PC-3 (cell line): ENCODE measurements at regions not wholly inside any gene's neighbourhood (a gene's known extent, or its start where the extent isn't known, plus 50 kb on each side); places are given as distances from the start of the nearest gene placed in this dataset.

Experiments used
- ATAC-seq: fragments of 200-7000 bp; cut with Tn5 transposase; 2 replicates; pipeline ENCODE4 v1.9.1; 2020; ENCODE audit warnings: mild to moderate bottlenecking, moderate library complexity
- BruUV-seq: library from RNA; stranded (reverse); fragments of 400-500 nt; replicated peaks from 2 replicates; lab custom pipeline; 2021; lab: Mats Ljungman, UMichigan
- CTCF ChIA-PET: fragments of 300-600 bp; sonication (Branson Sonifier 250); formaldehyde crosslinking; loops from one replicate; lab custom pipeline; 2022; ENCODE audit warnings: antibody characterized with exemption; lab: Charles Lee
- POLR2A ChIA-PET: fragments of 300-600 bp; sonication (Branson Sonifier 250); formaldehyde crosslinking; loops from one replicate; lab custom pipeline; 2022; ENCODE audit warnings: antibody characterized with exemption; ENCODE audit not compliant: unreplicated experiment; lab: Charles Lee
- DNase-seq: peaks from one replicate; pipeline ENCODE4 v3.0.0-alpha.2; 2015
- H2AFZ ChIP-seq: fragments of 300-600 bp; sonication (generic); 2 replicates; pipeline ENCODE4 v1.6.0; 2016; ENCODE audit warnings: antibody characterized with exemption, low read length
- H3F3A ChIP-seq: fragments of 300-600 bp; sonication (generic); one replicate; pipeline ENCODE4 v1.6.0; 2017; ENCODE audit warnings: antibody characterized with exemption, low read length, control low read depth, mild to moderate bottlenecking; ENCODE audit not compliant: unreplicated experiment
- H3K27ac ChIP-seq: fragments of 300-600 bp; sonication (generic); 2 replicates; pipeline ENCODE4 v1.5.1; 2016; ENCODE audit warnings: mild to moderate bottlenecking, low read length
- H3K27me3 ChIP-seq: fragments of 300-600 bp; sonication (generic); 2 replicates; pipeline ENCODE4 v1.6.1; 2016; ENCODE audit warnings: low read length, mixed read lengths
- H3K36me3 ChIP-seq: fragments of 300-600 bp; sonication (generic); 2 replicates; pipeline ENCODE4 v1.6.1; 2016; ENCODE audit warnings: low read depth, mixed run types, low read length, mixed read lengths
- H3K4me1 ChIP-seq: fragments of 300-600 bp; sonication (generic); 2 replicates; pipeline ENCODE4 v1.5.1; 2016; ENCODE audit warnings: low read length; ENCODE audit not compliant: insufficient read depth
- H3K4me2 ChIP-seq: fragments of 300-600 bp; sonication (generic); 2 replicates; pipeline ENCODE4 v1.6.0; 2016; ENCODE audit warnings: low read length
- H3K4me3 ChIP-seq: fragments of 300-600 bp; sonication (generic); 2 replicates; pipeline ENCODE4 v1.5.1; 2016; ENCODE audit warnings: mild to moderate bottlenecking, low read length, mixed read lengths
- H3K79me2 ChIP-seq: fragments of 300-600 bp; sonication (generic); 2 replicates; pipeline ENCODE4 v1.6.1; 2017; ENCODE audit warnings: low read length, mixed read lengths
- H3K9ac ChIP-seq: fragments of 300-600 bp; sonication (generic); 2 replicates; pipeline ENCODE4 v1.6.0; 2016; ENCODE audit warnings: mild to moderate bottlenecking, low read length
- H3K9me2 ChIP-seq: fragments of 300-600 bp; sonication (generic); replicated peaks from 2 replicates; pipeline ENCODE4 v1.6.1; 2016; ENCODE audit warnings: mixed run types, low read length, mixed read lengths
- H3K9me3 ChIP-seq: fragments of 300-600 bp; sonication (generic); 2 replicates; pipeline ENCODE4 v1.6.1; 2016; ENCODE audit warnings: low read length, mixed read lengths
- H4K20me1 ChIP-seq: fragments of 300-600 bp; sonication (generic); 2 replicates; pipeline ENCODE4 v1.6.1; 2016; ENCODE audit warnings: low read length, mixed read lengths
- CTCF ChIP-seq: fragments of 300-600 bp; sonication (generic); conservative IDR thresholded peaks from 2 replicates; pipeline ENCODE4 v1.5.1; 2017; ENCODE audit warnings: antibody characterized with exemption, low read depth, mild to moderate bottlenecking, low read length
- EZH2 ChIP-seq: fragments of 300-600 bp; sonication (generic); IDR thresholded peaks from one replicate; pipeline ENCODE4 v1.6.1; 2017; ENCODE audit warnings: antibody characterized with exemption, mild to moderate bottlenecking, low read length; ENCODE audit not compliant: unreplicated experiment
- EZH2phosphoT487 ChIP-seq: fragments of 300-600 bp; sonication (generic); IDR thresholded peaks from 2 replicates; pipeline ENCODE4 v1.6.1; 2018; ENCODE audit warnings: mild to moderate bottlenecking, antibody characterized with exemption, low read length, borderline replicate concordance
- intact Hi-C: fragments of 100-400 bp; cut with micrococcal nuclease; formaldehyde crosslinking; loops from 2 replicates; pipeline ENCODE4 v1.9.0; 2023

DNA sequence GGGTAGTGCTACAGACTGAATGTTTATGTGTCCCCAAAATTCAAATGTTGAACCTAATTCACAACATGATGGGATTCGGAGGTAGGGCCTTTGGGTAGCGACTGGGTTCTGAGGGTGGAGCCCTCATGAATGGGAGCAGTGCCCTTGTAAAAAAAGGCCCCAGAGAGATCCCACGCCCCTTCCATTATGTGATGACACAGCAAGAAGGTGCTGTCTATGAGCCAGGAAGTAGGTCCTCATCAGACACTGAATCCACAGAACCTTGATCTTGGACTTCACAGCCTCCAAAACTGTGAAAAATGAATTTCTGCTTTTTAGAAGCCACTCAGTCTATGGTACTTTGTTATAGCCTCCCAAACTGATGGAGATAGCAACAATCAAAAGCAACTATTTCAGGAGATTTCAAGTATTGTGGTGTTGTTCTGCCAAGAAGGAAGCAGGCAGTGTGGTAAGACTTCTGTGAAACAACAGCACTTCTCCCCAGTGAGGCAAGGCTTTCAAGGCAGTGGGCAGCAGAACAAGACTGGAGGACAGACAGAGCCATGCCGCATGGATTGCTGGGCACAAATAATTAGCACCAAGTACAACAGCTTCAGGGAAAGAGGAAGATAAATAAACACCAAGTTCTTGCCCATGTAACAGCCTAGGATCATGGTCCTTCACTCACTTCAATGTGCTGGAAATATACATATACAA lies 76.1 kb downstream of the OR2K2 start:
- Histone ChIP-seq H4K20me1 (no peaks in the 10 kb centered on the region), H3K9ac (no peak overlapping the region), H3K4me2 (no peak overlapping the region), H3K9me2 (no peaks in the 10 kb centered on the region), H2AFZ (no peak overlapping the region), H3K9me3 (no peaks in the 10 kb centered on the region), H3K27ac (no peak overlapping the region), H3K27me3 (no peaks in the 10 kb centered on the region), H3K36me3 (no peaks in the 10 kb centered on the region), H3K79me2 (no peaks in the 10 kb centered on the region), H3K4me3 (no peak overlapping the region), H3K4me1 (no peaks in the 10 kb centered on the region), H3F3A (no peaks in the 10 kb centered on the region)
- CTCF ChIA-PET = no interaction called here
- intact Hi-C loops = no loop called here
- POLR2A ChIA-PET = no interaction called here
- DNase-seq (no peak), ATAC-seq (no peak)
- no TSS peak for BruUV-seq
- no peak for TF ChIP-seq EZH2phosphoT487
- no peak for TF ChIP-seq EZH2
- no peak for TF ChIP-seq CTCF

- Histone ChIP-seq H2AFZ (no peak overlapping the region), H3K9ac (no peak overlapping the region), H3K4me1 (no peaks in the 10 kb centered on the region), H3K36me3 (no peaks in the 10 kb centered on the region), H3K79me2 (no peaks in the 10 kb centered on the region), H4K20me1 (no peaks in the 10 kb centered on the region), H3K27me3 (no peaks in the 10 kb centered on the region), H3K4me2 (no peak overlapping the region), H3K4me3 (no peak overlapping the region), H3K9me3 (no peaks in the 10 kb centered on the region), H3F3A (no peaks in the 10 kb centered on the region), H3K9me2 (no peaks in the 10 kb centered on the region), H3K27ac (no peak overlapping the region)
- ChIA-PET CTCF (no interaction called here), POLR2A (no interaction called here)
- ATAC-seq (no peak), DNase-seq (no peak)
- TF ChIP-seq EZH2phosphoT487 (no peak), CTCF (no peak), EZH2 (no peak)
- intact Hi-C loops = no loop called here
- no TSS peak for BruUV-seq
These were observed 78.9 kb downstream of the OR2K2 start for GRCh38 chr9:111250875-111251842.

DNA sequence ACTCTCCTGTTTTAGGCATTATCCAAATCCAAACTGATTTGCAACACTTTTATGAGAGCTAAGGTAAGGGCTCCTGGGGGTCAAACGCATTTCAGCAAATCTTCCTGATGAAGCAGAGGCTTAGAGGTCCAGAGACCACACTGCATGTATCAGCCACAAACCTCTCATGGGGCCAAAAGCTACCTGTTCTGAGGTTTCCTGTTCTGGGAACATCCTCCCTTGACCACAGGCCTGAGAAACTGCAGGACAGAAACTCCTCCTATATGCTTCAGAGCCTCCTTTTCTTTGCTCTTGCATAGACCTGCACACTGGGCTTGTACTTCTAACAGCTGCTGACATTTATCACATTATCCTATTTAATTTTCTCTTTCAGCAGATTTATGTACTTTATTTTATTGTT lies 92.6 kb downstream of the OR2K2 start:
- no peaks in the 10 kb centered on the region for H3K79me2 ChIP-seq
- ATAC-seq (no peak), DNase-seq (no peak)
- H3F3A ChIP-seq = no peaks in the 10 kb centered on the region
- intact Hi-C loops = no loop called here
- TF ChIP-seq CTCF = no peak
- TF ChIP-seq EZH2 = no peak
- TF ChIP-seq EZH2phosphoT487 = no peak
- BruUV-seq = no TSS peak
- no peak overlapping the region for H3K9ac ChIP-seq
- ChIA-PET POLR2A (no interaction called here), CTCF (no interaction called here)
- H3K27ac ChIP-seq = no peak overlapping the region
- no peaks in the 10 kb centered on the region for H3K9me3 ChIP-seq
- no peaks in the 10 kb centered on the region for H3K27me3 ChIP-seq
- H3K4me3 ChIP-seq = no peak overlapping the region
- no peaks in the 10 kb centered on the region for H3K9me2 ChIP-seq
- no peaks in the 10 kb centered on the region for H4K20me1 ChIP-seq
- H3K36me3 ChIP-seq = no peaks in the 10 kb centered on the region
- H2AFZ ChIP-seq = no peak overlapping the region
- H3K4me2 ChIP-seq = no peak overlapping the region
- peaks cover 7% of the 10 kb centered on the region; the same call in 1 of the 2 replicates for H3K4me1 ChIP-seq
